ENCODE measurements at regions not wholly inside any gene's neighbourhood (a gene's known extent, or its start where the extent isn't known, plus 50 kb on each side); places are given as distances from the start of the nearest gene placed in this dataset.
A peak's percentile ranks its signal among the peaks of the same experiment; 100 is the strongest.
"Not testable (repeated sequence)": the region's sequence is repeated elsewhere in the genome, so short reads cannot be mapped to it uniquely, and the experiment has no call there.

DNA sequence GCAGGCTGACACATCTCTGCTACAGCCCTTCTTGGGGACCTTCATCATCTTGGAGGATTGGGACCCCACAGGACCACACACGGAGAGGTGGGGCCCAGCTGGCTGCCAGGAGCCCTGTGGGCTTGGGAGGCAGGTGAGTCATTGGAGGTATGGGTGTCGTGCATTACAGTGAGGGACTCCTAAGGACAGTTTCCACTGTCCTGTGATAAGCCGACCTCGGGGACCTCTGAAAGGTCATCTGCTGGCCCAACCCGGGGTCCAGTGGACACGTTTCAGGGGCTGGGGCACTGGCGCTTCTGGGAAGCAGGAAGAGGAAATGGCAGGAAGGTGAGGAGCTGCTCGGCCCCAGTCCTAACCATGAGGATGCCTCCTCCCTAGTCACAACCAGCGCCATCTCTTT, 238.0 kb downstream of the BCL11B start:
- peaks cover 7 to 21% of the 10 kb centered on the region in 2 donors for H3K4me1 ChIP-seq (ENCODE audit: control insufficient read depth in 2 of 2, insufficient read depth in 2 of 2, low read length in 2 of 2)
- no peak for DNase-seq (ENCODE audit: low read depth in 6 of 9, low spot score in 9 of 9)
- WGBS: 96% methylated on average over 9 of the region's 9 CpGs

DNA sequence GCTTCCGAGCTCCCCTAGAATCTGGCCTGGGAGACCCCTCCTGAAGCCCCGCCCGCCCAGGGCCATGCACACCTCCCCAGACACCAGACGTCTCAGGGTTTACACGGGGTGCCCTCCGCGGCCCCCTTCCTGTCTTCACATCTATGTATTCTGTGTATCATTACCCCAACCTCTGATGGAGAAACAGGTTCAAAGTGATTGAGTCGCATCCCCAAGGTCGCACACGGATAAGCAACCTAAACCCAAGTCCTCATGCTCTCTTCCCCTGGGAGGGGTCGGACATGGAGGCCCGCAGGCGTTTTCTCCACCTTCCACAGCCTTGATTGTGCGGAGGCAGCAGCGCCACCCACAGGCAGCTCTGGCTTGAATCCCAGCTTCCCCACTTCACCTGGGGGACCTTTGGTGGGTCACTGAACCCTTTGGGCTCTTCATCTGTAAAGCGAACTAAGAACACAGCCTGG, 237.3 kb downstream of the BCL11B start:
- Histone ChIP-seq H3K36me3 (ENCODE audit: control insufficient read depth in 2 of 2, insufficient read depth in 2 of 2, low read length in 1 of 2) (no peaks in the 10 kb centered on the region), H3K27ac (ENCODE audit: low read depth in 1 of 2, low read length in 1 of 2) (no peak overlapping the region), H3K4me1 (ENCODE audit: control insufficient read depth in 2 of 2, insufficient read depth in 2 of 2, low read length in 2 of 2) (peaks cover 7 to 21% of the 10 kb centered on the region in 2 donors), H3K9me3 (ENCODE audit: control insufficient read depth in 2 of 2, insufficient read depth in 1 of 2, low read length in 1 of 2) (peaks cover 0 to 5% of the 10 kb centered on the region in 2 donors), H3K4me3 (ENCODE audit: low read length in 2 of 2) (no peak overlapping the region), H3K27me3 (ENCODE audit: control insufficient read depth in 2 of 2, insufficient read depth in 1 of 2, low read length in 1 of 2) (no peaks in the 10 kb centered on the region)
- no peak for DNase-seq (ENCODE audit: low read depth in 6 of 9, low spot score in 9 of 9)
- WGBS: 97% methylated on average over 16 of the region's 16 CpGs

More for the DNA sequence above, 238.0 kb downstream of the BCL11B start:
- Histone ChIP-seq H3K36me3 (ENCODE audit: control insufficient read depth in 2 of 2, insufficient read depth in 2 of 2, low read length in 1 of 2) (no peaks in the 10 kb centered on the region), H3K4me3 (ENCODE audit: low read length in 2 of 2) (no peak overlapping the region), H3K27me3 (ENCODE audit: control insufficient read depth in 2 of 2, insufficient read depth in 1 of 2, low read length in 1 of 2) (no peaks in the 10 kb centered on the region), H3K9me3 (ENCODE audit: control insufficient read depth in 2 of 2, insufficient read depth in 1 of 2, low read length in 1 of 2) (peaks cover 0 to 5% of the 10 kb centered on the region in 2 donors), H3K27ac (ENCODE audit: low read depth in 1 of 2, low read length in 1 of 2) (no peak overlapping the region)

DNA sequence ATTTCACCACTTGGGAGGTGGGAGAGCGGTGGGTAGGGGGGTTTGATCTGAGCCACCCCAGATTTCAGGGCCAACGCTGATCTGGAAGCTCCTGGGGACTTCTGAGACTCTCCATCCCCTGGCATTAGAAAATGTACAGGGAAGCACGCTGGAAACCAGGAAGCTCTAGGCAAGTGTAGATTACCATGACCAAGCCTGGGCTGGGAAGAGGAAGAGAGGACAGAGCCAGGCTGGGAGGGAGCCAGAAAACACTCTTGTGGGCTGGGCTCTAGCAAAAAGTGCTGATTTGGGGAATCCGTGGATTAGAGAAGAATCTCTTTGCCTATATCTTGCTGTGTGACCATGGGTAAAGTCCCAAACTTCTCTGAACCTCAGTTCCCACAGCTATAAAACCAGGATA, 236.7 kb downstream of the BCL11B start:
- H3K27me3 ChIP-seq (ENCODE audit: control insufficient read depth in 2 of 2, insufficient read depth in 1 of 2, low read length in 1 of 2): no peaks in the 10 kb centered on the region
- DNase-seq (ENCODE audit: low read depth in 6 of 9, low spot score in 9 of 9): no peak

GRCh38 chr14:99035712-99036610, 236.0 kb downstream of the BCL11B start:
- peaks cover 10 to 21% of the 10 kb centered on the region in 2 donors for H3K4me1 ChIP-seq (ENCODE audit: control insufficient read depth in 2 of 2, insufficient read depth in 2 of 2, low read length in 2 of 2)
- no peak overlapping the region for H3K4me3 ChIP-seq (ENCODE audit: low read length in 2 of 2)
- H3K27ac ChIP-seq (ENCODE audit: low read depth in 1 of 2, low read length in 1 of 2): no peak overlapping the region
- WGBS: 81% methylated on average over 30 of the region's 30 CpGs
- no peak for DNase-seq (ENCODE audit: low read depth in 6 of 9, low spot score in 9 of 9)
- H3K9me3 ChIP-seq (ENCODE audit: control insufficient read depth in 2 of 2, insufficient read depth in 1 of 2, low read length in 1 of 2): peaks cover 0 to 5% of the 10 kb centered on the region in 2 donors
- H3K36me3 ChIP-seq (ENCODE audit: control insufficient read depth in 2 of 2, insufficient read depth in 2 of 2, low read length in 1 of 2): no peaks in the 10 kb centered on the region
- no peaks in the 10 kb centered on the region for H3K27me3 ChIP-seq (ENCODE audit: control insufficient read depth in 2 of 2, insufficient read depth in 1 of 2, low read length in 1 of 2)

More for the DNA sequence above, 236.7 kb downstream of the BCL11B start:
- Histone ChIP-seq H3K27ac (ENCODE audit: low read depth in 1 of 2, low read length in 1 of 2) (no peak overlapping the region), H3K36me3 (ENCODE audit: control insufficient read depth in 2 of 2, insufficient read depth in 2 of 2, low read length in 1 of 2) (no peaks in the 10 kb centered on the region), H3K4me3 (ENCODE audit: low read length in 2 of 2) (no peak overlapping the region), H3K9me3 (ENCODE audit: control insufficient read depth in 2 of 2, insufficient read depth in 1 of 2, low read length in 1 of 2) (peaks cover 0 to 5% of the 10 kb centered on the region in 2 donors), H3K4me1 (ENCODE audit: control insufficient read depth in 2 of 2, insufficient read depth in 2 of 2, low read length in 2 of 2) (peaks cover 7 to 19% of the 10 kb centered on the region in 2 donors)
- WGBS: 85% methylated on average over 4 of the region's 4 CpGs

GRCh38 chr14:99036611-99037293, 235.2 kb downstream of the BCL11B start:
- Histone ChIP-seq H3K27ac (ENCODE audit: low read depth in 1 of 2, low read length in 1 of 2) (no peak overlapping the region), H3K27me3 (ENCODE audit: control insufficient read depth in 2 of 2, insufficient read depth in 1 of 2, low read length in 1 of 2) (no peaks in the 10 kb centered on the region), H3K36me3 (ENCODE audit: control insufficient read depth in 2 of 2, insufficient read depth in 2 of 2, low read length in 1 of 2) (no peaks in the 10 kb centered on the region), H3K4me3 (ENCODE audit: low read length in 2 of 2) (no peak overlapping the region), H3K4me1 (ENCODE audit: control insufficient read depth in 2 of 2, insufficient read depth in 2 of 2, low read length in 2 of 2) (peaks cover 10 to 28% of the 10 kb centered on the region in 2 donors), H3K9me3 (ENCODE audit: control insufficient read depth in 2 of 2, insufficient read depth in 1 of 2, low read length in 1 of 2) (peaks cover 0 to 5% of the 10 kb centered on the region in 2 donors)
- peak in 2 of 9 donors; percentile 17 to 47 for DNase-seq (ENCODE audit: low read depth in 6 of 9, low spot score in 9 of 9)
- WGBS: 57% methylated on average over 25 of the region's 25 CpGs

- not testable (repeated sequence) for H3K4me3 ChIP-seq (ENCODE audit: low read length in 2 of 2); H3K9me3 ChIP-seq (ENCODE audit: control insufficient read depth in 2 of 2, insufficient read depth in 1 of 2, low read length in 1 of 2); H3K36me3 ChIP-seq (ENCODE audit: control insufficient read depth in 2 of 2, insufficient read depth in 2 of 2, low read length in 1 of 2); DNase-seq (ENCODE audit: low read depth in 6 of 9, low spot score in 9 of 9); H3K27ac ChIP-seq (ENCODE audit: low read depth in 1 of 2, low read length in 1 of 2); H3K27me3 ChIP-seq (ENCODE audit: control insufficient read depth in 2 of 2, insufficient read depth in 1 of 2, low read length in 1 of 2)
- peaks cover 10 to 31% of the 10 kb centered on the region in 2 donors for H3K4me1 ChIP-seq (ENCODE audit: control insufficient read depth in 2 of 2, insufficient read depth in 2 of 2, low read length in 2 of 2)
- 70% methylated on average over 1 of the region's 1 CpG for WGBS
Observed at GRCh38 chr14:99037326-99037725, 234.7 kb downstream of the BCL11B start.

- no peaks in the 10 kb centered on the region for H3K27me3 ChIP-seq (ENCODE audit: control insufficient read depth in 2 of 2, insufficient read depth in 1 of 2, low read length in 1 of 2)
- peaks cover 0 to 2% of the 10 kb centered on the region in 2 donors for H3K9me3 ChIP-seq (ENCODE audit: control insufficient read depth in 2 of 2, insufficient read depth in 1 of 2, low read length in 1 of 2)
- 85% methylated on average over 10 of the region's 10 CpGs for WGBS
- peaks cover 10 to 31% of the 10 kb centered on the region in 2 donors for H3K4me1 ChIP-seq (ENCODE audit: control insufficient read depth in 2 of 2, insufficient read depth in 2 of 2, low read length in 2 of 2)
- no peak for DNase-seq (ENCODE audit: low read depth in 6 of 9, low spot score in 9 of 9)
- H3K4me3 ChIP-seq (ENCODE audit: low read length in 2 of 2): no peak overlapping the region
- no peak overlapping the region for H3K27ac ChIP-seq (ENCODE audit: low read depth in 1 of 2, low read length in 1 of 2)
- H3K36me3 ChIP-seq (ENCODE audit: control insufficient read depth in 2 of 2, insufficient read depth in 2 of 2, low read length in 1 of 2): no peaks in the 10 kb centered on the region
Observed at GRCh38 chr14:99037777-99038430, 234.1 kb downstream of the BCL11B start.

- no peaks in the 10 kb centered on the region for H3K27me3 ChIP-seq (ENCODE audit: control insufficient read depth in 2 of 2, insufficient read depth in 1 of 2, low read length in 1 of 2)
- DNase-seq (ENCODE audit: low read depth in 6 of 9, low spot score in 9 of 9): no peak
- no peaks in the 10 kb centered on the region for H3K36me3 ChIP-seq (ENCODE audit: control insufficient read depth in 2 of 2, insufficient read depth in 2 of 2, low read length in 1 of 2)
- H3K27ac ChIP-seq (ENCODE audit: low read depth in 1 of 2, low read length in 1 of 2): no peak overlapping the region
- H3K4me1 ChIP-seq (ENCODE audit: control insufficient read depth in 2 of 2, insufficient read depth in 2 of 2, low read length in 2 of 2): peaks cover 10 to 31% of the 10 kb centered on the region in 2 donors
- H3K4me3 ChIP-seq (ENCODE audit: low read length in 2 of 2): no peak overlapping the region
- 81% methylated on average over 4 of the region's 4 CpGs for WGBS
- H3K9me3 ChIP-seq (ENCODE audit: control insufficient read depth in 2 of 2, insufficient read depth in 1 of 2, low read length in 1 of 2): no peaks in the 10 kb centered on the region
Observed at GRCh38 chr14:99038431-99038820, 233.6 kb downstream of the BCL11B start.
